Liver (tissue), 8 donors: ENCODE measurements at regions not wholly inside any gene's neighbourhood (a gene's known extent, or its start where the extent isn't known, plus 50 kb on each side); places are given as distances from the start of the nearest gene placed in this dataset.

Experiments used
- DNase-seq: peaks from one replicate; pipeline ENCODE4 v3.0.0-alpha.2; 2017; ENCODE audit warnings: low spot score
- H3K27ac ChIP-seq, 2 donors: one replicate each; pipeline ENCODE4 v1.7.0; 2013; ENCODE audit warnings: inconsistent platforms in 2 of 2, low read length in 2 of 2, control low read depth in 1 of 2, low read depth in 1 of 2, mild to moderate bottlenecking in 1 of 2
- H3K27me3 ChIP-seq, 4 donors: one replicate each; pipeline versions ENCODE4 v1.6.1 to v1.7.0; 2013; ENCODE audit warnings: low read length in 3 of 4, inconsistent platforms in 1 of 4, mild to moderate bottlenecking in 1 of 4, moderate library complexity in 1 of 4; ENCODE audit not compliant: control insufficient read depth in 4 of 4, insufficient read depth in 4 of 4
- H3K36me3 ChIP-seq, 4 donors: one replicate each; pipeline versions ENCODE4 v1.6.1 to v1.7.0; 2013; ENCODE audit warnings: low read length in 3 of 4, mild to moderate bottlenecking in 3 of 4, low read depth in 1 of 4, moderate library complexity in 1 of 4; ENCODE audit not compliant: control insufficient read depth in 4 of 4, insufficient read depth in 3 of 4
- H3K4me1 ChIP-seq, 4 donors: one replicate each; pipeline versions ENCODE4 v1.6.1 to v1.7.0; 2013; ENCODE audit warnings: low read length in 3 of 4, mild to moderate bottlenecking in 3 of 4, moderate library complexity in 1 of 4; ENCODE audit not compliant: control insufficient read depth in 4 of 4, insufficient read depth in 4 of 4
- H3K4me3 ChIP-seq, 3 donors: one replicate each; pipeline versions ENCODE4 v1.6.1 to v1.7.0; 2013; ENCODE audit warnings: low read length in 3 of 3, control low read depth in 1 of 3, low read depth in 1 of 3, mild to moderate bottlenecking in 1 of 3
- H3K9ac ChIP-seq, 2 donors: one replicate each; pipeline ENCODE4 v1.7.0; 2013; ENCODE audit warnings: low read length in 2 of 2, mild to moderate bottlenecking in 2 of 2, moderate library complexity in 2 of 2, control low read depth in 1 of 2, low read depth in 1 of 2
- H3K9me3 ChIP-seq, 4 donors: one replicate each; pipeline versions ENCODE4 v1.6.1 to v1.7.0; 2013; ENCODE audit warnings: low read length in 3 of 4; ENCODE audit not compliant: control insufficient read depth in 4 of 4
- EGR1 ChIP-seq, 2 donors: IDR thresholded peaks; 2 replicates each; pipeline ENCODE4 v1.6.1; 2016 to 2018; ENCODE audit warnings: antibody characterized with exemption in 2 of 2, low read depth in 2 of 2
- FOXA1 ChIP-seq: IDR thresholded peaks from 2 replicates; pipeline ENCODE4 v1.6.1; 2016; ENCODE audit warnings: antibody characterized with exemption
- FOXA2 ChIP-seq: IDR thresholded peaks from 2 replicates; pipeline ENCODE4 v1.6.1; 2016; ENCODE audit warnings: antibody characterized with exemption
- GABPA ChIP-seq, 2 donors: IDR thresholded peaks in 1 of 2; conservative IDR thresholded peaks in 1 of 2; 2 replicates each; pipeline ENCODE4 v1.6.1; 2016; ENCODE audit warnings: antibody characterized with exemption in 2 of 2, mild to moderate bottlenecking in 1 of 2, moderate library complexity in 1 of 2
- HNF4A ChIP-seq, 2 donors: conservative IDR thresholded peaks; 2 replicates each; pipeline ENCODE4 v1.6.1; 2016; ENCODE audit warnings: antibody characterized with exemption in 2 of 2, mild to moderate bottlenecking in 2 of 2
- HNF4G ChIP-seq: IDR thresholded peaks from 2 replicates; pipeline ENCODE4 v1.6.1; 2016; ENCODE audit warnings: antibody characterized with exemption
- JUND ChIP-seq, 2 donors: IDR thresholded peaks; 2 replicates each; pipeline ENCODE4 v1.6.1; 2016; ENCODE audit warnings: antibody characterized with exemption in 2 of 2
- NR2F2 ChIP-seq: IDR thresholded peaks from 2 replicates; pipeline ENCODE4 v1.6.1; 2016; ENCODE audit warnings: antibody characterized with exemption
- RAD21 ChIP-seq, 2 donors: IDR thresholded peaks; 2 replicates each; pipeline ENCODE4 v1.6.1; 2016; ENCODE audit warnings: antibody characterized with exemption in 2 of 2, mild to moderate bottlenecking in 2 of 2
- RXRA ChIP-seq, 2 donors: IDR thresholded peaks; 2 replicates each; pipeline ENCODE4 v1.6.1; 2017 to 2018; ENCODE audit warnings: antibody characterized with exemption in 2 of 2, mild to moderate bottlenecking in 1 of 2
- TAF1 ChIP-seq: conservative IDR thresholded peaks from 2 replicates; pipeline ENCODE4 v1.6.1; 2016; ENCODE audit warnings: antibody characterized with exemption, mild to moderate bottlenecking
- YY1 ChIP-seq: IDR thresholded peaks from 2 replicates; pipeline ENCODE4 v1.6.1; 2016; ENCODE audit warnings: antibody characterized with exemption, mild to moderate bottlenecking
- WGBS: extraction: QIAGEN DNeasy Blood & Tissue Kit; methylation state at CpG from one replicate; pipeline ENCODE4 v1.1.7; 2013; 5-methylcytosine and 5-hydroxymethylcytosine counted together
- TF ChIP-seq, protein P1 (sequence below): IDR thresholded peaks from 2 replicates; pipeline ENCODE4 v1.6.1; 2016; ENCODE audit warnings: antibody characterized with exemption
- TF ChIP-seq, protein P2 (sequence below): fragments of 150-350 bp; IDR thresholded peaks from 2 replicates; pipeline ENCODE4 v1.5.1; 2017; ENCODE audit warnings: improper control_type of control experiment, low read depth, low read length; ENCODE audit not compliant: missing input control
- TF ChIP-seq, protein P3 (sequence below): IDR thresholded peaks from 2 replicates; pipeline ENCODE4 v1.6.1; 2016; ENCODE audit warnings: antibody characterized with exemption, mild to moderate bottlenecking
- TF ChIP-seq, protein P4 (sequence below): IDR thresholded peaks from 2 replicates; pipeline ENCODE4 v1.6.1; 2016; ENCODE audit warnings: antibody characterized with exemption
- donor health status: healthy.
- donor health status: healthy.
- donor health status: healthy.
- donor health status: healthy.
- donor health status: healthy.

DNA sequence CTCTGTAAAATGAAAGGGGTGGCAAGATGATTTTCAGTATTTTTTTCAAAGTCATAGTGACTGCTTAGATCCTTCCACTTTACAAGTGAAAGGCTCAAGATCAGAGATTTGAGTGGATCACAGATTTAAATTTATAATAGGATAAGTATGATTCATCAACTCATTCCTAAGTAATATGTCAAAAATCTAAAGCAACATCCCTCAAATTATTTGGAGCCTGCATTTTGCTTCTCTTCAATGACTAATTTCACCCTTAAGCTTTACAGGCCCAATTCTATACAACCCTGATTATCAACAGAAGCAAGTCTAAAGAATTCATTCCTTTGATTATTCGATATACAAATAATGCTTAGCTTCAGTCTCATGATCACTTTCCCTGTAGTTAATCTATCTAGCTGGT lies 93.9 kb upstream of the HEY2 start:
- no peaks in the 10 kb centered on the region for H3K27me3 ChIP-seq
- H3K36me3 ChIP-seq, result no peaks in the 10 kb centered on the region
- no peak for DNase-seq
- TF ChIP-seq HNF4A (conservative IDR thresholded peaks at IDR 0.05), result no peak
- no peak for TF ChIP-seq EGR1 (IDR thresholded peaks at IDR 0.05; ENCODE audit: low read depth in 2 of 2)
- TF ChIP-seq YY1, result no peak
- TF ChIP-seq, protein P1, sequence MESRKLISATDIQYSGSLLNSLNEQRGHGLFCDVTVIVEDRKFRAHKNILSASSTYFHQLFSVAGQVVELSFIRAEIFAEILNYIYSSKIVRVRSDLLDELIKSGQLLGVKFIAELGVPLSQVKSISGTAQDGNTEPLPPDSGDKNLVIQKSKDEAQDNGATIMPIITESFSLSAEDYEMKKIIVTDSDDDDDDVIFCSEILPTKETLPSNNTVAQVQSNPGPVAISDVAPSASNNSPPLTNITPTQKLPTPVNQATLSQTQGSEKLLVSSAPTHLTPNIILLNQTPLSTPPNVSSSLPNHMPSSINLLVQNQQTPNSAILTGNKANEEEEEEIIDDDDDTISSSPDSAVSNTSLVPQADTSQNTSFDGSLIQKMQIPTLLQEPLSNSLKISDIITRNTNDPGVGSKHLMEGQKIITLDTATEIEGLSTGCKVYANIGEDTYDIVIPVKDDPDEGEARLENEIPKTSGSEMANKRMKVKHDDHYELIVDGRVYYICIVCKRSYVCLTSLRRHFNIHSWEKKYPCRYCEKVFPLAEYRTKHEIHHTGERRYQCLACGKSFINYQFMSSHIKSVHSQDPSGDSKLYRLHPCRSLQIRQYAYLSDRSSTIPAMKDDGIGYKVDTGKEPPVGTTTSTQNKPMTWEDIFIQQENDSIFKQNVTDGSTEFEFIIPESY, result no peak
- TF ChIP-seq JUND (IDR thresholded peaks at IDR 0.05), result no peak
- TF ChIP-seq NR2F2, result no peak
- TF ChIP-seq, protein P2, sequence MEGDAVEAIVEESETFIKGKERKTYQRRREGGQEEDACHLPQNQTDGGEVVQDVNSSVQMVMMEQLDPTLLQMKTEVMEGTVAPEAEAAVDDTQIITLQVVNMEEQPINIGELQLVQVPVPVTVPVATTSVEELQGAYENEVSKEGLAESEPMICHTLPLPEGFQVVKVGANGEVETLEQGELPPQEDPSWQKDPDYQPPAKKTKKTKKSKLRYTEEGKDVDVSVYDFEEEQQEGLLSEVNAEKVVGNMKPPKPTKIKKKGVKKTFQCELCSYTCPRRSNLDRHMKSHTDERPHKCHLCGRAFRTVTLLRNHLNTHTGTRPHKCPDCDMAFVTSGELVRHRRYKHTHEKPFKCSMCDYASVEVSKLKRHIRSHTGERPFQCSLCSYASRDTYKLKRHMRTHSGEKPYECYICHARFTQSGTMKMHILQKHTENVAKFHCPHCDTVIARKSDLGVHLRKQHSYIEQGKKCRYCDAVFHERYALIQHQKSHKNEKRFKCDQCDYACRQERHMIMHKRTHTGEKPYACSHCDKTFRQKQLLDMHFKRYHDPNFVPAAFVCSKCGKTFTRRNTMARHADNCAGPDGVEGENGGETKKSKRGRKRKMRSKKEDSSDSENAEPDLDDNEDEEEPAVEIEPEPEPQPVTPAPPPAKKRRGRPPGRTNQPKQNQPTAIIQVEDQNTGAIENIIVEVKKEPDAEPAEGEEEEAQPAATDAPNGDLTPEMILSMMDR, result no peak
- TF ChIP-seq, protein P3, sequence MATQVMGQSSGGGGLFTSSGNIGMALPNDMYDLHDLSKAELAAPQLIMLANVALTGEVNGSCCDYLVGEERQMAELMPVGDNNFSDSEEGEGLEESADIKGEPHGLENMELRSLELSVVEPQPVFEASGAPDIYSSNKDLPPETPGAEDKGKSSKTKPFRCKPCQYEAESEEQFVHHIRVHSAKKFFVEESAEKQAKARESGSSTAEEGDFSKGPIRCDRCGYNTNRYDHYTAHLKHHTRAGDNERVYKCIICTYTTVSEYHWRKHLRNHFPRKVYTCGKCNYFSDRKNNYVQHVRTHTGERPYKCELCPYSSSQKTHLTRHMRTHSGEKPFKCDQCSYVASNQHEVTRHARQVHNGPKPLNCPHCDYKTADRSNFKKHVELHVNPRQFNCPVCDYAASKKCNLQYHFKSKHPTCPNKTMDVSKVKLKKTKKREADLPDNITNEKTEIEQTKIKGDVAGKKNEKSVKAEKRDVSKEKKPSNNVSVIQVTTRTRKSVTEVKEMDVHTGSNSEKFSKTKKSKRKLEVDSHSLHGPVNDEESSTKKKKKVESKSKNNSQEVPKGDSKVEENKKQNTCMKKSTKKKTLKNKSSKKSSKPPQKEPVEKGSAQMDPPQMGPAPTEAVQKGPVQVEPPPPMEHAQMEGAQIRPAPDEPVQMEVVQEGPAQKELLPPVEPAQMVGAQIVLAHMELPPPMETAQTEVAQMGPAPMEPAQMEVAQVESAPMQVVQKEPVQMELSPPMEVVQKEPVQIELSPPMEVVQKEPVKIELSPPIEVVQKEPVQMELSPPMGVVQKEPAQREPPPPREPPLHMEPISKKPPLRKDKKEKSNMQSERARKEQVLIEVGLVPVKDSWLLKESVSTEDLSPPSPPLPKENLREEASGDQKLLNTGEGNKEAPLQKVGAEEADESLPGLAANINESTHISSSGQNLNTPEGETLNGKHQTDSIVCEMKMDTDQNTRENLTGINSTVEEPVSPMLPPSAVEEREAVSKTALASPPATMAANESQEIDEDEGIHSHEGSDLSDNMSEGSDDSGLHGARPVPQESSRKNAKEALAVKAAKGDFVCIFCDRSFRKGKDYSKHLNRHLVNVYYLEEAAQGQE, result no peak
- no peak for TF ChIP-seq GABPA (IDR thresholded peaks at IDR 0.05 in 1 of 2, conservative IDR thresholded peaks at IDR 0.05 in 1 of 2)
- no peak for TF ChIP-seq RAD21 (IDR thresholded peaks at IDR 0.05)
- no peak for TF ChIP-seq FOXA1
- TF ChIP-seq, protein P4, sequence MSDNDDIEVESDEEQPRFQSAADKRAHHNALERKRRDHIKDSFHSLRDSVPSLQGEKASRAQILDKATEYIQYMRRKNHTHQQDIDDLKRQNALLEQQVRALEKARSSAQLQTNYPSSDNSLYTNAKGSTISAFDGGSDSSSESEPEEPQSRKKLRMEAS, result no peak
- TF ChIP-seq RXRA (IDR thresholded peaks at IDR 0.05), result no peak
- no peak for TF ChIP-seq FOXA2
- no peak for TF ChIP-seq HNF4G
- no peak for TF ChIP-seq TAF1
- no peak overlapping the region for H3K4me3 ChIP-seq
- H3K9ac ChIP-seq, result no peak overlapping the region
- 93% methylated on average over 1 of the region's 1 CpG for WGBS
- H3K4me1 ChIP-seq, result no peaks in the 10 kb centered on the region
- no peak overlapping the region for H3K27ac ChIP-seq
- no peaks in the 10 kb centered on the region for H3K9me3 ChIP-seq

DNA sequence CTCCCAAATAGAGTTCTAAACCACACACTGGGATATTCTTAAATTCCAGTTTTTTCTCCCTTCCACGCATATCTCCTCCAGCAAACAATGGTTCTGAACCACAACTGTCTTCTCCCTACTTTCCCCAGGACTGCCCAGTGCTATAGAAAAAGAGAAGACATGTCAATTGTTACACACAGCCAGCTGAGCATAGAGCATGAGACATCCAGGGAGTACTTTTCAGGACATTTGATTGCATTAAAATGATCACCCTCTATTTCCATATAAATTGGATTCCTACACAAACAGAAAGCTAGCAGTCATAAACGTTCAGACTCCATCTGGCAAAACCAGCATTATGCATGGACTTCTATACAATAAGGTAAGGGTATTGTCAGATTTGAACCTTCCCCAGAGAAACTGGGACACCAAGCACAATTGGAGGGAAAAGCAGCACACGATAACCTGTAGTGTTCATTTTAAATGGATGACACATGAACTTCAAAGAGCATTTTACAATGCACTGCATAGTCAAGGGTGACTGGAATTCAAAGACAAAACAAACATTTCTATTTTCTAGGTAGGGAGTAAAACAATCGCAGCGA lies 93.1 kb upstream of the HEY2 start:
- no peak overlapping the region for H3K9ac ChIP-seq
- no peak overlapping the region for H3K27ac ChIP-seq
- H3K4me3 ChIP-seq, result no peak overlapping the region
- no peak for DNase-seq
- TF ChIP-seq RXRA (IDR thresholded peaks at IDR 0.05) (no peak), FOXA2 (no peak), RAD21 (IDR thresholded peaks at IDR 0.05) (no peak), GABPA (IDR thresholded peaks at IDR 0.05 in 1 of 2, conservative IDR thresholded peaks at IDR 0.05 in 1 of 2) (no peak), YY1 (no peak)
- TF ChIP-seq, protein P3, result no peak
- TF ChIP-seq, protein P1, result no peak
- no peaks in the 10 kb centered on the region for H3K4me1 ChIP-seq
- H3K9me3 ChIP-seq, result no peaks in the 10 kb centered on the region
- no peaks in the 10 kb centered on the region for H3K27me3 ChIP-seq
- no peaks in the 10 kb centered on the region for H3K36me3 ChIP-seq
- 83% methylated on average over 5 of the region's 5 CpGs for WGBS
